Activated T-cell treated with anti-CD3 and anti-CD28 coated beads, Interleukin-2, amount 50 U/mL, for 72 hours (primary cell): ENCODE measurements at regions not wholly inside any gene's neighbourhood (a gene's known extent, or its start where the extent isn't known, plus 50 kb on each side); places are given as distances from the start of the nearest gene placed in this dataset.

Source experiments
- ATAC-seq, 2 donors: fragments of 150-1000 bp; cut with Tn5 transposase; replicated peaks in 1 of 2; 2 replicates each; pipeline ENCODE4 v1.10.0; 2021; ENCODE audit warnings: moderate library complexity in 2 of 2, mild to moderate bottlenecking in 1 of 2
- DNase-seq, 2 donors: peaks; one replicate each; pipeline ENCODE4 v3.0.0; 2021 to 2022; ENCODE audit warnings: mixed read lengths in 1 of 2
- H3K27ac Mint-ChIP-seq: one replicate; pipeline ENCODE4 v1.8.0; 2022; ENCODE audit warnings: mild to moderate bottlenecking, moderate library complexity, mixed read lengths
- H3K27me3 Mint-ChIP-seq: one replicate; pipeline ENCODE4 v1.8.0; 2022; ENCODE audit warnings: low read depth, mixed read lengths
- H3K36me3 Mint-ChIP-seq, 2 donors: one replicate each; pipeline ENCODE4 v1.8.0; 2022; ENCODE audit warnings: mixed read lengths in 2 of 2, mild to moderate bottlenecking in 1 of 2; ENCODE audit not compliant: insufficient read depth in 2 of 2
- H3K4me1 Mint-ChIP-seq: one replicate; pipeline ENCODE4 v1.8.0; 2022; ENCODE audit warnings: low read depth, mixed read lengths
- H3K4me3 Mint-ChIP-seq, 2 donors: one replicate each; pipeline ENCODE4 v1.8.0; 2022; ENCODE audit warnings: mild to moderate bottlenecking in 2 of 2, mixed read lengths in 2 of 2, moderate library complexity in 2 of 2
- H3K9me3 Mint-ChIP-seq, 2 donors: one replicate each; pipeline ENCODE4 v1.8.0; 2022; ENCODE audit warnings: mixed read lengths in 2 of 2

GRCh38 chr2:225788571-225789094 lies 389.1 kb downstream of the NYAP2 start:
- no peaks in the 10 kb centered on the region for H3K9me3 Mint-ChIP-seq
- no peaks in the 10 kb centered on the region for H3K36me3 Mint-ChIP-seq
- no peaks in the 10 kb centered on the region for H3K4me1 Mint-ChIP-seq
- no peak overlapping the region for H3K27ac Mint-ChIP-seq
- H3K4me3 Mint-ChIP-seq, result no peak overlapping the region
- DNase-seq, result no peak
- no peak for ATAC-seq
- peaks cover 7% of the 10 kb centered on the region for H3K27me3 Mint-ChIP-seq

- Mint-ChIP-seq H3K27me3 (peaks cover 7% of the 10 kb centered on the region), H3K36me3 (no peaks in the 10 kb centered on the region), H3K4me3 (no peak overlapping the region), H3K4me1 (no peaks in the 10 kb centered on the region), H3K27ac (no peak overlapping the region), H3K9me3 (no peaks in the 10 kb centered on the region)
- ATAC-seq (no peak), DNase-seq (no peak)
These were observed 388.0 kb downstream of the NYAP2 start for GRCh38 chr2:225787497-225787896.

GRCh38 chr2:225781991-225782390 lies 382.5 kb downstream of the NYAP2 start:
- Mint-ChIP-seq H3K4me3 (no peak overlapping the region), H3K4me1 (no peaks in the 10 kb centered on the region), H3K27ac (no peak overlapping the region), H3K9me3 (no peaks in the 10 kb centered on the region), H3K27me3 (no peaks in the 10 kb centered on the region), H3K36me3 (no peaks in the 10 kb centered on the region)
- ATAC-seq (no peak), DNase-seq (no peak)

- ATAC-seq, result no peak
- Mint-ChIP-seq H3K27ac (no peak overlapping the region), H3K9me3 (no peaks in the 10 kb centered on the region), H3K27me3 (no peaks in the 10 kb centered on the region), H3K4me1 (no peaks in the 10 kb centered on the region), H3K36me3 (no peaks in the 10 kb centered on the region), H3K4me3 (no peak overlapping the region)
- DNase-seq, result no peak
These were observed 381.6 kb downstream of the NYAP2 start for GRCh38 chr2:225781145-225781544.

GRCh38 chr2:225779829-225780228 lies 380.3 kb downstream of the NYAP2 start:
- H3K27me3 Mint-ChIP-seq, result no peaks in the 10 kb centered on the region
- H3K4me3 Mint-ChIP-seq, result no peak overlapping the region
- ATAC-seq (no peak), DNase-seq (no peak)
- peaks cover 0 to 2% of the 10 kb centered on the region in 2 donors for H3K9me3 Mint-ChIP-seq
- H3K27ac Mint-ChIP-seq, result no peak overlapping the region
- H3K4me1 Mint-ChIP-seq, result no peaks in the 10 kb centered on the region
- H3K36me3 Mint-ChIP-seq, result no peaks in the 10 kb centered on the region

GRCh38 chr2:225773148-225773547 lies 373.6 kb downstream of the NYAP2 start:
- no peaks in the 10 kb centered on the region for H3K27me3 Mint-ChIP-seq
- H3K4me3 Mint-ChIP-seq, result no peak overlapping the region
- no peak overlapping the region for H3K27ac Mint-ChIP-seq
- no peaks in the 10 kb centered on the region for H3K36me3 Mint-ChIP-seq
- H3K4me1 Mint-ChIP-seq, result no peaks in the 10 kb centered on the region
- no peak for DNase-seq
- peaks cover 0 to 2% of the 10 kb centered on the region in 2 donors for H3K9me3 Mint-ChIP-seq
- ATAC-seq, result no peak

- no peaks in the 10 kb centered on the region for H3K36me3 Mint-ChIP-seq
- H3K4me3 Mint-ChIP-seq, result no peak overlapping the region
- H3K9me3 Mint-ChIP-seq, result peaks cover 0 to 2% of the 10 kb centered on the region in 2 donors
- DNase-seq, result no peak
- ATAC-seq, result no peak
- H3K4me1 Mint-ChIP-seq, result no peaks in the 10 kb centered on the region
- H3K27ac Mint-ChIP-seq, result no peak overlapping the region
- no peaks in the 10 kb centered on the region for H3K27me3 Mint-ChIP-seq
These were observed 372.2 kb downstream of the NYAP2 start for GRCh38 chr2:225771701-225772100.

GRCh38 chr2:225768741-225769140 lies 369.2 kb downstream of the NYAP2 start:
- DNase-seq (no peak), ATAC-seq (no peak)
- H3K27me3 Mint-ChIP-seq, result no peaks in the 10 kb centered on the region
- no peaks in the 10 kb centered on the region for H3K9me3 Mint-ChIP-seq
- no peak overlapping the region for H3K27ac Mint-ChIP-seq
- H3K4me3 Mint-ChIP-seq, result no peak overlapping the region
- H3K4me1 Mint-ChIP-seq, result no peaks in the 10 kb centered on the region
- no peaks in the 10 kb centered on the region for H3K36me3 Mint-ChIP-seq

GRCh38 chr2:225766431-225766830 lies 366.9 kb downstream of the NYAP2 start:
- Mint-ChIP-seq H3K4me1 (no peaks in the 10 kb centered on the region), H3K36me3 (no peaks in the 10 kb centered on the region), H3K27me3 (no peaks in the 10 kb centered on the region), H3K4me3 (no peak overlapping the region), H3K27ac (no peak overlapping the region), H3K9me3 (no peaks in the 10 kb centered on the region)
- ATAC-seq, result no peak
- no peak for DNase-seq

GRCh38 chr2:225765820-225766219 lies 366.3 kb downstream of the NYAP2 start:
- no peak overlapping the region for H3K27ac Mint-ChIP-seq
- ATAC-seq (no peak), DNase-seq (no peak)
- no peaks in the 10 kb centered on the region for H3K36me3 Mint-ChIP-seq
- H3K9me3 Mint-ChIP-seq, result no peaks in the 10 kb centered on the region
- no peaks in the 10 kb centered on the region for H3K27me3 Mint-ChIP-seq
- no peaks in the 10 kb centered on the region for H3K4me1 Mint-ChIP-seq
- H3K4me3 Mint-ChIP-seq, result no peak overlapping the region

- Mint-ChIP-seq H3K27me3 (no peaks in the 10 kb centered on the region), H3K27ac (no peak overlapping the region), H3K9me3 (no peaks in the 10 kb centered on the region), H3K4me3 (no peak overlapping the region), H3K36me3 (no peaks in the 10 kb centered on the region), H3K4me1 (no peaks in the 10 kb centered on the region)
- DNase-seq, result no peak
- no peak for ATAC-seq
These were observed 364.8 kb downstream of the NYAP2 start for GRCh38 chr2:225764346-225764745.

- DNase-seq (no peak), ATAC-seq (no peak)
- no peaks in the 10 kb centered on the region for H3K9me3 Mint-ChIP-seq
- H3K27ac Mint-ChIP-seq, result no peak overlapping the region
- H3K4me1 Mint-ChIP-seq, result no peaks in the 10 kb centered on the region
- no peaks in the 10 kb centered on the region for H3K36me3 Mint-ChIP-seq
- H3K27me3 Mint-ChIP-seq, result no peaks in the 10 kb centered on the region
- no peak overlapping the region for H3K4me3 Mint-ChIP-seq
These were observed 364.2 kb downstream of the NYAP2 start for GRCh38 chr2:225763711-225764110.

- H3K4me3 Mint-ChIP-seq, result no peak overlapping the region
- ATAC-seq (no peak), DNase-seq (no peak)
- no peaks in the 10 kb centered on the region for H3K27me3 Mint-ChIP-seq
- H3K27ac Mint-ChIP-seq, result no peak overlapping the region
- H3K9me3 Mint-ChIP-seq, result no peaks in the 10 kb centered on the region
- H3K4me1 Mint-ChIP-seq, result no peaks in the 10 kb centered on the region
- H3K36me3 Mint-ChIP-seq, result no peaks in the 10 kb centered on the region
These were observed 361.9 kb downstream of the NYAP2 start for GRCh38 chr2:225761396-225761795.

GRCh38 chr2:225757248-225757647 lies 357.7 kb downstream of the NYAP2 start:
- ATAC-seq (no peak), DNase-seq (no peak)
- H3K9me3 Mint-ChIP-seq, result no peaks in the 10 kb centered on the region
- H3K4me3 Mint-ChIP-seq, result no peak overlapping the region
- H3K36me3 Mint-ChIP-seq, result no peaks in the 10 kb centered on the region
- H3K4me1 Mint-ChIP-seq, result no peaks in the 10 kb centered on the region
- no peak overlapping the region for H3K27ac Mint-ChIP-seq
- no peaks in the 10 kb centered on the region for H3K27me3 Mint-ChIP-seq
